GM12864 (cell line): ENCODE measurements at regions not wholly inside any gene's neighbourhood (a gene's known extent, or its start where the extent isn't known, plus 50 kb on each side); places are given as distances from the start of the nearest gene placed in this dataset.

Experiments
- DNase-seq: peaks from one replicate; pipeline ENCODE4 v3.0.0-alpha.2; 2011; ENCODE audit warnings: low read depth
- H3K4me3 ChIP-seq: 2 replicates; pipeline ENCODE4 v1.5.1; 2011; ENCODE audit warnings: mild to moderate bottlenecking, low read depth, low read length, control low read depth
- CTCF ChIP-seq: IDR thresholded peaks from 2 replicates; pipeline ENCODE4 v1.5.1; 2011; ENCODE audit warnings: low read depth, mild to moderate bottlenecking, moderate library complexity, low read length, control low read depth, inconsistent platforms; ENCODE audit errors: missing control alignments

- no peak for TF ChIP-seq CTCF
- H3K4me3 ChIP-seq, result no peak overlapping the region
- no peak for DNase-seq
These were observed 597.0 kb upstream of the ITGA1 start for GRCh38 chr5:52190737-52191136.

GRCh38 chr5:52199833-52200232, 587.9 kb upstream of the ITGA1 start:
- no peak overlapping the region for H3K4me3 ChIP-seq
- no peak for DNase-seq
- TF ChIP-seq CTCF, result no peak

GRCh38 chr5:52202256-52202655, 585.5 kb upstream of the ITGA1 start:
- no peak for TF ChIP-seq CTCF
- no peak overlapping the region for H3K4me3 ChIP-seq
- DNase-seq, result no peak

- no peak overlapping the region for H3K4me3 ChIP-seq
- TF ChIP-seq CTCF, result no peak
- DNase-seq, result no peak
These were observed 583.4 kb upstream of the ITGA1 start for GRCh38 chr5:52204310-52204709.
